Transverse colon (tissue), 4 donors: ENCODE measurements at regions not wholly inside any gene's neighbourhood (a gene's known extent, or its start where the extent isn't known, plus 50 kb on each side); places are given as distances from the start of the nearest gene placed in this dataset.

ENCODE experiments used
- DNase-seq: peaks from one replicate; pipeline ENCODE4 v3.0.0-alpha.2; 2019
- H3K27ac ChIP-seq, 4 donors: fragments of 200-600 bp; sonication (generic); 2 replicates each; pipeline ENCODE4 v1.5.1; 2016 to 2018; ENCODE audit warnings: inconsistent platforms in 4 of 4
- H3K27me3 ChIP-seq: fragments of 200-600 bp; sonication (generic); 2 replicates; pipeline ENCODE4 v1.5.1; 2017; ENCODE audit warnings: inconsistent platforms
- H3K36me3 ChIP-seq, 4 donors: fragments of 200-600 bp; sonication (generic); 2 replicates each; pipeline ENCODE4 v1.5.1; 2017 to 2019; ENCODE audit warnings: inconsistent platforms in 4 of 4
- H3K4me1 ChIP-seq, 4 donors: fragments of 200-600 bp; sonication (generic); 2 replicates each; pipeline ENCODE4 v1.5.1; 2017 to 2020; ENCODE audit warnings: inconsistent platforms in 4 of 4
- H3K4me3 ChIP-seq, 4 donors: fragments of 200-600 bp; sonication (generic); 1 replicate in 1 of 4; 2 replicates in 3 of 4; pipeline versions ENCODE4 v1.5.1 to v1.6.1; 2017 to 2019; ENCODE audit warnings: inconsistent platforms in 4 of 4
- H3K9me3 ChIP-seq, 2 donors: fragments of 200-600 bp; sonication (generic); 2 replicates each; pipeline ENCODE4 v1.5.1; 2017 to 2019; ENCODE audit warnings: inconsistent platforms in 2 of 2
- EP300 ChIP-seq: sonication (generic); formaldehyde crosslinking; IDR thresholded peaks from one replicate; pipeline ENCODE4 v1.6.1; 2017; ENCODE audit warnings: antibody characterized with exemption, low read depth
- POLR2A ChIP-seq: fragments of 450-650 bp; IDR thresholded peaks from one replicate; pipeline ENCODE4 v1.6.1; 2016; ENCODE audit warnings: antibody characterized with exemption, mild to moderate bottlenecking, moderate library complexity
- POLR2AphosphoS5 ChIP-seq, 3 donors: sonication (generic); formaldehyde crosslinking; IDR thresholded peaks; one replicate each; pipeline ENCODE4 v1.6.1; 2016; ENCODE audit warnings: antibody characterized with exemption in 3 of 3
- WGBS, 2 donors: methylation state at CpG; one replicate each; pipeline ENCODE4 v1.1.5; 2018; ENCODE audit warnings: low coverage in 1 of 2; 5-methylcytosine and 5-hydroxymethylcytosine counted together
- in situ Hi-C, 4 donors: fragments of 200-750 bp; cut with MboI; loops; one replicate each; pipeline versions ENCODE4 v1.15.0 to v1.15.1; 2017; ENCODE audit warnings: low sequenced_read_pairs in 3 of 4, low pct_ligation_motif_present in 1 of 4, low pct_unique_long_range_greater_than_20kb in 1 of 4
- intact Hi-C: fragments of 100-400 bp; cut with DNase I; formaldehyde crosslinking; loops from one replicate; pipeline ENCODE4 v1.15.1; 2023; ENCODE audit warnings: low total_unique reads
- TF ChIP-seq, protein P1 (sequence below), 5 experiments: fragments of 200-600 bp in 3 of 5; fragments of 450-650 bp in 2 of 5; sonication (generic) in 3 of 5; IDR thresholded peaks; 1 replicate in 2 of 5; 2 replicates in 3 of 5; pipeline ENCODE4 v1.5.1; 2016 to 2017; ENCODE audit warnings: antibody characterized with exemption in 5 of 5, inconsistent platforms in 3 of 5, mild to moderate bottlenecking in 2 of 5, moderate library complexity in 1 of 5

DNA sequence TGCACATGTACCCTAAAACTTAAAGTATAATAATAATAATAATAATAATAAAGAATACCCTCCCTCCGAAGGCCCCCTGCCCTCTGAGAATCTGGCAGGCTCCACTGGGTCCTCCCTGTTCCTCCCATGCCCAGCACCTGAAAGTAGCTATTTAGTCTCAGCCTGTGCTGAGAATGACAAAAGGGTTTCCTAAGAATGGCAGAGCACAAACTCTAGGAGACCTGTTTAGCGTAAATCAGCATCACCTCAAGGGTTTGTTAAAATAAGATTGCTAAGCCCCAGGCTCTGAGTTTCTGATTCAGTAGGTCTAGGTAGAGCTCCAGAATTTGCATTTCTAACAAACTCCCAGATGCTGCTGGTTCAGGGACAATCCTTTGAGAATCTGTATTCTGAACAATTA, 606.8 kb upstream of the CDH11 start:
- Histone ChIP-seq H3K27ac (no peak overlapping the region), H3K27me3 (no peaks in the 10 kb centered on the region), H3K4me1 (no peaks in the 10 kb centered on the region), H3K36me3 (no peaks in the 10 kb centered on the region), H3K9me3 (no peaks in the 10 kb centered on the region), H3K4me3 (no peak overlapping the region)
- in situ Hi-C loops: no loop called here
- WGBS, 2 donors: 82% methylated on average over 2 of the region's 2 CpGs; no CpG with 5 or more reads in 1 of the 2 donors
- intact Hi-C loops: no loop called here
- DNase-seq: no peak
- no peak for TF ChIP-seq EP300

DNA sequence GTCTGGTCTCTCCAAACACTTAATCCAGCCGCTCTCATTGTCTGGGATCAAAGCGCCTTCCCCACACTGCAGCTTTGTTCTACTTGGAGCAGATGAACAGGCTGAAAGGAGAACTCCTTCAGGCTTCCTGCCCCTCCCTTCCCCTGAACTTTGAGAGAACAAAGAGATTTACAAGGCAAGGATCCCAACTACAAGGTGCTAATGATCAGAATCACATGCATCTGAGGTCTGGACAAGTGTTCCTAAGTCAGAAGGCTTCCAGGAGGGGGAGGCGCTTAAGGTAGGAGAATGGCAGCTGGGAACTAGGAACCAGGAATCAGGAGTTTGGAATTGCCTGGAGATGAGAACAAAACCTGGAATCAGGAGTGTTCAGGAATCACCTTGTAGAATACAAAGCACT, 606.3 kb upstream of the CDH11 start:
- intact Hi-C loops: no loop called here
- no peak for DNase-seq
- no peaks in the 10 kb centered on the region for H3K4me1 ChIP-seq
- in situ Hi-C loops: no loop called here
- no peaks in the 10 kb centered on the region for H3K9me3 ChIP-seq
- H3K36me3 ChIP-seq: no peaks in the 10 kb centered on the region
- H3K27ac ChIP-seq: no peak overlapping the region
- H3K27me3 ChIP-seq: no peaks in the 10 kb centered on the region
- no peak for TF ChIP-seq EP300
- no peak for TF ChIP-seq POLR2A
- TF ChIP-seq, protein P1, sequence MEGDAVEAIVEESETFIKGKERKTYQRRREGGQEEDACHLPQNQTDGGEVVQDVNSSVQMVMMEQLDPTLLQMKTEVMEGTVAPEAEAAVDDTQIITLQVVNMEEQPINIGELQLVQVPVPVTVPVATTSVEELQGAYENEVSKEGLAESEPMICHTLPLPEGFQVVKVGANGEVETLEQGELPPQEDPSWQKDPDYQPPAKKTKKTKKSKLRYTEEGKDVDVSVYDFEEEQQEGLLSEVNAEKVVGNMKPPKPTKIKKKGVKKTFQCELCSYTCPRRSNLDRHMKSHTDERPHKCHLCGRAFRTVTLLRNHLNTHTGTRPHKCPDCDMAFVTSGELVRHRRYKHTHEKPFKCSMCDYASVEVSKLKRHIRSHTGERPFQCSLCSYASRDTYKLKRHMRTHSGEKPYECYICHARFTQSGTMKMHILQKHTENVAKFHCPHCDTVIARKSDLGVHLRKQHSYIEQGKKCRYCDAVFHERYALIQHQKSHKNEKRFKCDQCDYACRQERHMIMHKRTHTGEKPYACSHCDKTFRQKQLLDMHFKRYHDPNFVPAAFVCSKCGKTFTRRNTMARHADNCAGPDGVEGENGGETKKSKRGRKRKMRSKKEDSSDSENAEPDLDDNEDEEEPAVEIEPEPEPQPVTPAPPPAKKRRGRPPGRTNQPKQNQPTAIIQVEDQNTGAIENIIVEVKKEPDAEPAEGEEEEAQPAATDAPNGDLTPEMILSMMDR (IDR thresholded peaks at IDR 0.05): no peak
- no peak for TF ChIP-seq POLR2AphosphoS5 (IDR thresholded peaks at IDR 0.05)
- H3K4me3 ChIP-seq: no peak overlapping the region
- WGBS, 2 donors: 48 to 57% methylated on average over 2 to 3 of the region's 3 CpGs

DNA sequence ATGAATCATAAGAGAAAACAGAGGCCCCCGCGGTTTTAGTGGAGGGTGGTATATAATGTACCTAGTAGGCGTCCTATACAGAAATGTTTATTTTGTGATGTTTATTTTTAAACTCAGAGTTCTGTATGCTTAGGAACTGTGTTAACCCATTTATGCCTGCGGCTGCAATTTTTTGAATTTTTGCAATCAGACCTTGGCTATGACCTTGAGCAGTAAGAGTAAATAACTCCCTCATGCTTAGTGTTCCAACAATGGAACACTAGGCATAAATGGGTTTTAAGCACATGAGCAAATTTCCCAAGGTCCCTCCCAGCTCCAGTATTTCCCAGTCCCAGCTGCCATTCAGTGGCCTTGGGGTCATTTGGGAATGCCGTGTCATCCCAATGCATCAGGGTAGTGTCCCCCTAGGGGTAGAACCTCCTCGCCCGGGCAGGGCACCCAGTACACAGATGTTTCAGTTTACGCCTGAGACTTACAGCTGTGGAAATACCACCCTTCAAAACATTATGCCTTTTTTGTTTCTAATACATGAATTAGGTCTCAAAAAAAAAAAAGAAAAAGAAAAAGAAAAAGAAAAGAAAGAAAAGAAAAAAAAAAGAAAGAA, 605.8 kb upstream of the CDH11 start:
- WGBS, 2 donors: 55 to 68% methylated on average over 4 to 8 of the region's 8 CpGs
- Histone ChIP-seq H3K4me3 (no peak overlapping the region), H3K9me3 (no peaks in the 10 kb centered on the region), H3K27me3 (no peaks in the 10 kb centered on the region), H3K27ac (no peak overlapping the region), H3K4me1 (no peaks in the 10 kb centered on the region), H3K36me3 (no peaks in the 10 kb centered on the region)
- DNase-seq: no peak
- intact Hi-C loops (no loop called here), in situ Hi-C loops (no loop called here)
- TF ChIP-seq POLR2AphosphoS5 (IDR thresholded peaks at IDR 0.05) (no peak), EP300 (no peak), POLR2A (no peak)
- TF ChIP-seq, protein P1 (IDR thresholded peaks at IDR 0.05): no peak

DNA sequence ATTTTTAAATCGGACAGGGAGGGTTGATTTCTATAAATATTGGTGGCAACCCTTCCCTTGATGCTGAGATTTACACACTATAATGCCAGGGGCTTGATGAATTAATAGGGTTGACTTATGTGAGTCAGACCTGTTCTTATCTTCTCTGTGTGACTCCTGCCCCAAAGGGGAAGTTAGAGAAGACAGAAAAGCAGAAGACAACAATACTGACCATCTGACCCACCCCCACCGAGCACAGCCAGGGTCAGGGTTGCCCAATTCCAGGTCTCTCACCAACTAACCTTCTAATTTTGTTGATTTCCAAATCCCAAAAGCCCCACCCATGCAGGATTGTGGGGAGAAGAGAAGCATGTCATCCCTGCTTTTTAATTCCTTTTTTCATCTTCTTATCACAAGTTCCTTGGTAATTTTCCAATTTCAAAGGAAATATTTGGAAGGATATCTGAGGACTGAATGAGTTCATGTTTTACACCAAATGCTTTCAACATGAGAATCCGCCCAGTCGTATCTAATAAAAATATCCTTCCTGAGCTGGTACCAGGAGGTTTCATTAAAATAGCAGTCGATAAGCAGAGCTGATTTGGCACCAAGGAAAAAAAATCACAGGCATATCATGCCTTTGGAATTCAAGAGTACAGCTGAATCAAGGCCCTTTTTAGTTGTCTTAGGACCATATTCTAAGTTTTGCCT, 603.4 kb upstream of the CDH11 start:
- Histone ChIP-seq H3K27me3 (no peaks in the 10 kb centered on the region), H3K4me1 (no peaks in the 10 kb centered on the region), H3K4me3 (no peak overlapping the region), H3K36me3 (no peaks in the 10 kb centered on the region), H3K9me3 (no peaks in the 10 kb centered on the region), H3K27ac (no peak overlapping the region)
- in situ Hi-C loops: no loop called here
- intact Hi-C loops: no loop called here
- no peak for DNase-seq
- TF ChIP-seq EP300 (no peak), POLR2AphosphoS5 (IDR thresholded peaks at IDR 0.05) (no peak), POLR2A (no peak)
- TF ChIP-seq, protein P1 (IDR thresholded peaks at IDR 0.05): no peak
- 68 to 74% methylated on average over 4 to 5 of the region's 5 CpGs for WGBS, 2 donors
